ENCODE measurements at regions not wholly inside any gene's neighbourhood (a gene's known extent, or its start where the extent isn't known, plus 50 kb on each side); places are given as distances from the start of the nearest gene placed in this dataset.

DNA sequence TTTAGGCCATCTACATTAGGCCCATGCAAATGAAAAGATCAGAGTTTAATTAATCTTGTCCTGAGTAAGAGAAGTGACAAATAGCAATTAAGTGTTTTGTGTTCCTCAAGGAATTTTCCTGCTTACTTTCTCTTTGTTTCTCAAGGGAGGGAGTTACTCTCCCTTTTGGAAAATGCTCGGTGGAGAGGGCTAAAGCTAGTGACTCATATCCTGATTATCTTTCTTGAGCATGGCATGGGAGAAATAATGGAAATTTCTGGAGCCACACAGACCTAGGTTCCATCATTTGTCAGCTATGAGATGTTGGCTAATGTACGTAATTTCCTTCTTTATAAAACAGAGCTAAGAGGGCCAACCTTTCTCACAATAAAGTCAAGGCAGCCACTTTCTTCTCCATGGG lies 177.1 kb downstream of the ETAA1 start:
- TF ChIP-seq, protein P1, sequence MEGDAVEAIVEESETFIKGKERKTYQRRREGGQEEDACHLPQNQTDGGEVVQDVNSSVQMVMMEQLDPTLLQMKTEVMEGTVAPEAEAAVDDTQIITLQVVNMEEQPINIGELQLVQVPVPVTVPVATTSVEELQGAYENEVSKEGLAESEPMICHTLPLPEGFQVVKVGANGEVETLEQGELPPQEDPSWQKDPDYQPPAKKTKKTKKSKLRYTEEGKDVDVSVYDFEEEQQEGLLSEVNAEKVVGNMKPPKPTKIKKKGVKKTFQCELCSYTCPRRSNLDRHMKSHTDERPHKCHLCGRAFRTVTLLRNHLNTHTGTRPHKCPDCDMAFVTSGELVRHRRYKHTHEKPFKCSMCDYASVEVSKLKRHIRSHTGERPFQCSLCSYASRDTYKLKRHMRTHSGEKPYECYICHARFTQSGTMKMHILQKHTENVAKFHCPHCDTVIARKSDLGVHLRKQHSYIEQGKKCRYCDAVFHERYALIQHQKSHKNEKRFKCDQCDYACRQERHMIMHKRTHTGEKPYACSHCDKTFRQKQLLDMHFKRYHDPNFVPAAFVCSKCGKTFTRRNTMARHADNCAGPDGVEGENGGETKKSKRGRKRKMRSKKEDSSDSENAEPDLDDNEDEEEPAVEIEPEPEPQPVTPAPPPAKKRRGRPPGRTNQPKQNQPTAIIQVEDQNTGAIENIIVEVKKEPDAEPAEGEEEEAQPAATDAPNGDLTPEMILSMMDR (IDR thresholded peaks at IDR 0.05 in 2 of 3, conservative IDR thresholded peaks at IDR 0.05 in 1 of 3; ENCODE audit: control insufficient read depth in 2 of 3, extremely low read depth in 1 of 3, insufficient read depth in 1 of 3, low read depth in 3 of 3, low read length in 3 of 3) = no peak
- TF ChIP-seq BMI1 (IDR thresholded peaks at IDR 0.05; ENCODE audit: borderline replicate concordance) (no peak), POLR2A (IDR thresholded peaks at IDR 0.05; ENCODE audit: low read depth, low read length) (no peak)
- TF ChIP-seq, protein P2, sequence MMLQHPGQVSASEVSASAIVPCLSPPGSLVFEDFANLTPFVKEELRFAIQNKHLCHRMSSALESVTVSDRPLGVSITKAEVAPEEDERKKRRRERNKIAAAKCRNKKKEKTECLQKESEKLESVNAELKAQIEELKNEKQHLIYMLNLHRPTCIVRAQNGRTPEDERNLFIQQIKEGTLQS (IDR thresholded peaks at IDR 0.05; ENCODE audit: borderline replicate concordance, extremely low read depth, low read depth, low read length) = no peak

Measured in GM12878 (cell line).